Left lung (tissue), 4 donors: ENCODE measurements at regions not wholly inside any gene's neighbourhood (a gene's known extent, or its start where the extent isn't known, plus 50 kb on each side); places are given as distances from the start of the nearest gene placed in this dataset.
"Not testable (repeated sequence)": the region's sequence is repeated elsewhere in the genome, so short reads cannot be mapped to it uniquely, and the experiment has no call there.

Experiments used
- ATAC-seq: fragments of 200-7000 bp; cut with Tn5 transposase; one replicate; pipeline ENCODE4 v1.9.1; 2020; ENCODE audit warnings: moderate library complexity
- DNase-seq, 4 donors: peaks; one replicate each; pipeline ENCODE4 v3.0.0-alpha.2; 2013 to 2020
- H3K27ac ChIP-seq, 2 donors: fragments of 200-600 bp; sonication (generic) in 1 of 2; one replicate each; pipeline versions ENCODE4 v1.5.0 to v1.8.0; 2020 to 2021
- H3K27me3 ChIP-seq, 2 donors: fragments of 200-600 bp; sonication (generic) in 1 of 2; one replicate each; pipeline versions ENCODE4 v1.5.0 to v1.8.0; 2020 to 2021
- H3K36me3 ChIP-seq, 2 donors: fragments of 200-600 bp; sonication (generic) in 1 of 2; one replicate each; pipeline versions ENCODE4 v1.5.0 to v1.8.0; 2020 to 2021
- H3K4me1 ChIP-seq, 2 donors: fragments of 200-600 bp; one replicate each; pipeline ENCODE4 v1.8.0; 2021
- H3K4me3 ChIP-seq, 2 donors: fragments of 200-600 bp; sonication (generic) in 1 of 2; one replicate each; pipeline versions ENCODE4 v1.5.0 to v1.8.0; 2020 to 2021; ENCODE audit warnings: mild to moderate bottlenecking in 1 of 2
- H3K9me3 ChIP-seq, 2 donors: fragments of 200-600 bp; sonication (generic) in 1 of 2; one replicate each; pipeline versions ENCODE4 v1.5.0 to v1.8.0; 2020 to 2021
- intact Hi-C, 2 donors: fragments of 100-400 bp; cut with DNase I; formaldehyde crosslinking; loops; one replicate each; pipeline versions ENCODE4 v1.11.2 to v1.14.2; 2022
- TF ChIP-seq, protein P1 (sequence below), 2 donors: fragments of 200-600 bp; sonication (generic) in 1 of 2; IDR thresholded peaks; one replicate each; pipeline versions ENCODE4 v1.5.0 to v1.8.0; 2021; ENCODE audit warnings: antibody characterized with exemption in 2 of 2
- donor health status: DM: no; HTN: yes; CAD: no.
- donor health status: DM: no; HTN: no; CAD: no.

- TF ChIP-seq, protein P1, sequence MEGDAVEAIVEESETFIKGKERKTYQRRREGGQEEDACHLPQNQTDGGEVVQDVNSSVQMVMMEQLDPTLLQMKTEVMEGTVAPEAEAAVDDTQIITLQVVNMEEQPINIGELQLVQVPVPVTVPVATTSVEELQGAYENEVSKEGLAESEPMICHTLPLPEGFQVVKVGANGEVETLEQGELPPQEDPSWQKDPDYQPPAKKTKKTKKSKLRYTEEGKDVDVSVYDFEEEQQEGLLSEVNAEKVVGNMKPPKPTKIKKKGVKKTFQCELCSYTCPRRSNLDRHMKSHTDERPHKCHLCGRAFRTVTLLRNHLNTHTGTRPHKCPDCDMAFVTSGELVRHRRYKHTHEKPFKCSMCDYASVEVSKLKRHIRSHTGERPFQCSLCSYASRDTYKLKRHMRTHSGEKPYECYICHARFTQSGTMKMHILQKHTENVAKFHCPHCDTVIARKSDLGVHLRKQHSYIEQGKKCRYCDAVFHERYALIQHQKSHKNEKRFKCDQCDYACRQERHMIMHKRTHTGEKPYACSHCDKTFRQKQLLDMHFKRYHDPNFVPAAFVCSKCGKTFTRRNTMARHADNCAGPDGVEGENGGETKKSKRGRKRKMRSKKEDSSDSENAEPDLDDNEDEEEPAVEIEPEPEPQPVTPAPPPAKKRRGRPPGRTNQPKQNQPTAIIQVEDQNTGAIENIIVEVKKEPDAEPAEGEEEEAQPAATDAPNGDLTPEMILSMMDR (IDR thresholded peaks at IDR 0.05) = no peak
- no peak for ATAC-seq
- H3K27ac ChIP-seq = no peak overlapping the region
Observed at GRCh38 chr5:42875211-42875610, 63.5 kb upstream of the SELENOP start.

GRCh38 chr5:42874621-42875198, 63.0 kb upstream of the SELENOP start:
- no peaks in the 10 kb centered on the region for H3K27me3 ChIP-seq
- intact Hi-C loops = loop anchor here in 1 of 2 donors (10.0 kb wide), 1 partner anchor 60 kb away; the partner anchor contains the start of gene SELENOP
- no peak overlapping the region for H3K4me3 ChIP-seq
- no peak for DNase-seq
- no peaks in the 10 kb centered on the region for H3K36me3 ChIP-seq
- H3K9me3 ChIP-seq = no peaks in the 10 kb centered on the region
- H3K4me1 ChIP-seq = peaks cover 0 to 9% of the 10 kb centered on the region in 2 donors
- no peak for ATAC-seq
- no peak overlapping the region for H3K27ac ChIP-seq
- TF ChIP-seq, protein P1 (IDR thresholded peaks at IDR 0.05) = no peak

More at GRCh38 chr5:42875211-42875610, 63.5 kb upstream of the SELENOP start:
- no peaks in the 10 kb centered on the region for H3K9me3 ChIP-seq
- H3K4me1 ChIP-seq = peaks cover 0 to 9% of the 10 kb centered on the region in 2 donors
- no peaks in the 10 kb centered on the region for H3K27me3 ChIP-seq
- intact Hi-C loops = loop anchor here in 1 of 2 donors (10.0 kb wide), 1 partner anchor 60 kb away; the partner anchor contains the start of gene SELENOP
- H3K36me3 ChIP-seq = no peaks in the 10 kb centered on the region
- no peak overlapping the region for H3K4me3 ChIP-seq
- DNase-seq = no peak

- TF ChIP-seq, protein P1 (IDR thresholded peaks at IDR 0.05) = no peak
- H3K36me3 ChIP-seq = no peaks in the 10 kb centered on the region
- no peak overlapping the region for H3K4me3 ChIP-seq
- DNase-seq = no peak
- H3K4me1 ChIP-seq = peaks cover 0 to 9% of the 10 kb centered on the region in 2 donors
- intact Hi-C loops = loop anchor here in 1 of 2 donors (10.0 kb wide), 1 partner anchor 58 kb away; the partner anchor contains the start of gene SELENOP
- H3K9me3 ChIP-seq = peaks cover 0 to 8% of the 10 kb centered on the region in 2 donors
- no peak for ATAC-seq
- no peak overlapping the region for H3K27ac ChIP-seq
- H3K27me3 ChIP-seq = no peaks in the 10 kb centered on the region
Observed at GRCh38 chr5:42872865-42873264, 61.2 kb upstream of the SELENOP start.

DNA sequence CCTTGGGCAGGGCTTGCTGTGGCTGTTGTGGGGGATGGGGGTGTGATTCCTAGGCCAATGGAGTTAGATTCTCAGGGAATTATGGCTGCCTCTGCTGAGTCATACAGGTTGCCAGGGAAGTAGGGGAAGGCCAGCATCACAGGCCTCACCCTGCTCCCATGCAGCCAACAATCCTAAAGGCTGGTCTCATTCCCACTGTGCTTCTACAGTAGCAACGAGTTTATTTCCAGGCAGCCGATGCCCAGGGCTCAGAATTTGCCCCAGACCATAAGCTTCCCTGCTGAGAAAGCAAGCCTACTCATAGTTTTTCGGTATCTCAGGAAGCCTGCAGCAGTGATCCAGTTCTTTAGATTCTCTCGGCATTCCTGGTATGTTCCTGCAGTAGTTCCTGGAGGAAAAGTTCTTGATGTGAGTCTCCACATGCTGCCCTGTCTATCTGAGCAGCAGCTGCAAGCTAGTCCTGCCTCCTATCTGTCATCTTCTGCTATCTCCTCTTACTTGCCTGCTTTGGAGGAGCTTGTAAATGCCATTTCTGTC, 59.3 kb upstream of the SELENOP start:
- Histone ChIP-seq H3K27me3 (no peaks in the 10 kb centered on the region), H3K4me1 (peaks cover 0 to 6% of the 10 kb centered on the region in 2 donors), H3K4me3 (no peak overlapping the region), H3K27ac (no peak overlapping the region), H3K9me3 (peaks cover 0 to 11% of the 10 kb centered on the region in 2 donors), H3K36me3 (no peaks in the 10 kb centered on the region)
- TF ChIP-seq, protein P1 (IDR thresholded peaks at IDR 0.05) = no peak
- ATAC-seq (no peak), DNase-seq (no peak)
- intact Hi-C loops = loop anchor here in 1 of 2 donors (10.0 kb wide), 1 partner anchor 56 kb away; the partner anchor contains the start of gene SELENOP

- ATAC-seq, intact Hi-C loops, DNase-seq: not testable (repeated sequence)
Observed at GRCh38 chr5:42868417-42868816, 56.7 kb upstream of the SELENOP start.

GRCh38 chr5:42864749-42865148, 53.1 kb upstream of the SELENOP start:
- H3K27ac ChIP-seq, DNase-seq, ATAC-seq, H3K4me1 ChIP-seq, H3K27me3 ChIP-seq, intact Hi-C loops, H3K4me3 ChIP-seq, H3K36me3 ChIP-seq: not testable (repeated sequence)
- H3K9me3 ChIP-seq = peaks cover 0 to 11% of the 10 kb centered on the region in 2 donors

More at GRCh38 chr5:42868417-42868816, 56.7 kb upstream of the SELENOP start:
- not testable (repeated sequence) for H3K4me3 ChIP-seq, H3K4me1 ChIP-seq, H3K27me3 ChIP-seq, H3K27ac ChIP-seq, H3K36me3 ChIP-seq
- H3K9me3 ChIP-seq = peaks cover 0 to 11% of the 10 kb centered on the region in 2 donors
